SK-N-SH treated with all-trans-retinoic acid at 6 μM for 48 hours (cell line): ENCODE measurements at regions not wholly inside any gene's neighbourhood (a gene's known extent, or its start where the extent isn't known, plus 50 kb on each side); places are given as distances from the start of the nearest gene placed in this dataset.

ENCODE experiments used
- ATAC-seq: fragments of 200-7000 bp; cut with Tn5 transposase; 3 replicates; pipeline ENCODE4 v1.9.1; 2020; ENCODE audit warnings: mild to moderate bottlenecking, moderate library complexity
- TF ChIP-seq, protein P1 (sequence below): fragments of 250-450 bp; sonication (Bioruptor Pico); IDR thresholded peaks from 2 replicates; pipeline ENCODE4 v1.8.0; 2021; ENCODE audit warnings: low read depth, mild to moderate bottlenecking, moderate library complexity, borderline replicate concordance
- TF ChIP-seq, protein P2 (sequence below): fragments of 250-450 bp; sonication (Bioruptor Pico); IDR thresholded peaks from 2 replicates; pipeline ENCODE4 v1.8.0; 2020; ENCODE audit warnings: mild to moderate bottlenecking, moderate library complexity, borderline replicate concordance

DNA sequence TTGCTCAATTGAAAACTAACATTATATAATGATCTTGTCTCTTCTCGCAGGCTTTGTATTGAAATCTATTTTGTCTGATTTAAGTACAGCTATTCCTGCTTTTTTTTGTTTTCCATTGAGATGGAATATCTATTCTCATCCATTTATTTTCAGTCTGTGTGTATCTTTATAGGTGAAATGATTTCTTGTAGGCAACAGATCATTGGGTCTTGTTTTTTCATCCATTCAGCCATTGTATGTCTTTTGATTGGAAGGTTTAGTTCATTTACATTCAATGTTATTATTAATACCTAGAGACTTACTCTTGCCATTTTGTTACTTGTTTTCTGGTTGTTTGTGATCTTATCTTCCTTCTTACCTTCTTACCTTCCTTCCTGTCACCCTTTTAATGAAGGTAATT is 77.8 kb upstream of the TRPC6 start:
- TF ChIP-seq, protein P1, sequence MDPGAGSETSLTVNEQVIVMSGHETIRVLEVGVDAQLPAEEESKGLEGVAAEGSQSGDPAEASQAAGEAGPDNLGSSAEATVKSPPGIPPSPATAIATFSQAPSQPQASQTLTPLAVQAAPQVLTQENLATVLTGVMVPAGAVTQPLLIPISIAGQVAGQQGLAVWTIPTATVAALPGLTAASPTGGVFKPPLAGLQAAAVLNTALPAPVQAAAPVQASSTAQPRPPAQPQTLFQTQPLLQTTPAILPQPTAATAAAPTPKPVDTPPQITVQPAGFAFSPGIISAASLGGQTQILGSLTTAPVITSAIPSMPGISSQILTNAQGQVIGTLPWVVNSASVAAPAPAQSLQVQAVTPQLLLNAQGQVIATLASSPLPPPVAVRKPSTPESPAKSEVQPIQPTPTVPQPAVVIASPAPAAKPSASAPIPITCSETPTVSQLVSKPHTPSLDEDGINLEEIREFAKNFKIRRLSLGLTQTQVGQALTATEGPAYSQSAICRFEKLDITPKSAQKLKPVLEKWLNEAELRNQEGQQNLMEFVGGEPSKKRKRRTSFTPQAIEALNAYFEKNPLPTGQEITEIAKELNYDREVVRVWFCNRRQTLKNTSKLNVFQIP (CRISPR knock-in tag) = no peak
- TF ChIP-seq, protein P2, sequence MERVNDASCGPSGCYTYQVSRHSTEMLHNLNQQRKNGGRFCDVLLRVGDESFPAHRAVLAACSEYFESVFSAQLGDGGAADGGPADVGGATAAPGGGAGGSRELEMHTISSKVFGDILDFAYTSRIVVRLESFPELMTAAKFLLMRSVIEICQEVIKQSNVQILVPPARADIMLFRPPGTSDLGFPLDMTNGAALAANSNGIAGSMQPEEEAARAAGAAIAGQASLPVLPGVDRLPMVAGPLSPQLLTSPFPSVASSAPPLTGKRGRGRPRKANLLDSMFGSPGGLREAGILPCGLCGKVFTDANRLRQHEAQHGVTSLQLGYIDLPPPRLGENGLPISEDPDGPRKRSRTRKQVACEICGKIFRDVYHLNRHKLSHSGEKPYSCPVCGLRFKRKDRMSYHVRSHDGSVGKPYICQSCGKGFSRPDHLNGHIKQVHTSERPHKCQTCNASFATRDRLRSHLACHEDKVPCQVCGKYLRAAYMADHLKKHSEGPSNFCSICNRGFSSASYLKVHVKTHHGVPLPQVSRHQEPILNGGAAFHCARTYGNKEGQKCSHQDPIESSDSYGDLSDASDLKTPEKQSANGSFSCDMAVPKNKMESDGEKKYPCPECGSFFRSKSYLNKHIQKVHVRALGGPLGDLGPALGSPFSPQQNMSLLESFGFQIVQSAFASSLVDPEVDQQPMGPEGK (CRISPR knock-in tag) = no peak
- ATAC-seq = no peak
